ENCODE measurements at regions not wholly inside any gene's neighbourhood (a gene's known extent, or its start where the extent isn't known, plus 50 kb on each side); places are given as distances from the start of the nearest gene placed in this dataset.
"Not testable (repeated sequence)": the region's sequence is repeated elsewhere in the genome, so short reads cannot be mapped to it uniquely, and the experiment has no call there.

GRCh38 chr10:123270806-123271205 lies 116.6 kb downstream of the BUB3 start:
- DNase-seq = no peak

- DNase-seq = no peak
Observed at GRCh38 chr10:123272171-123272570, 118.0 kb downstream of the BUB3 start.

- no peak for DNase-seq
Observed at GRCh38 chr10:123274306-123275135, 120.3 kb downstream of the BUB3 start.

- DNase-seq = no peak
Observed at GRCh38 chr10:123275136-123275564, 120.9 kb downstream of the BUB3 start.

- no peak for DNase-seq
Observed at GRCh38 chr10:123278445-123278844, 124.2 kb downstream of the BUB3 start.

GRCh38 chr10:123283371-123283770 lies 129.2 kb downstream of the BUB3 start:
- DNase-seq = not testable (repeated sequence)

GRCh38 chr10:123284022-123284421 lies 129.8 kb downstream of the BUB3 start:
- DNase-seq = no peak

GRCh38 chr10:123287594-123288247 lies 133.5 kb downstream of the BUB3 start:
- peak; percentile 67 for DNase-seq

- no peak for DNase-seq
Observed at GRCh38 chr10:123289432-123289831, 135.2 kb downstream of the BUB3 start.

- DNase-seq = no peak
Observed at GRCh38 chr10:123294109-123294508, 139.9 kb downstream of the BUB3 start.

- no peak for DNase-seq
Observed at GRCh38 chr10:123294886-123295285, 140.7 kb downstream of the BUB3 start.

- DNase-seq = no peak
Observed at GRCh38 chr10:123295644-123296043, 141.4 kb downstream of the BUB3 start.

GRCh38 chr10:123297175-123297574 lies 143.0 kb downstream of the BUB3 start:
- DNase-seq = no peak

- no peak for DNase-seq
Observed at GRCh38 chr10:123298583-123298982, 144.4 kb downstream of the BUB3 start.

- DNase-seq = no peak
Observed at GRCh38 chr10:123299598-123299997, 145.4 kb downstream of the BUB3 start.

- no peak for DNase-seq
Observed at GRCh38 chr10:123301077-123301857, 147.1 kb downstream of the BUB3 start.

GRCh38 chr10:123303581-123304337 lies 149.6 kb downstream of the BUB3 start:
- DNase-seq = no peak

- no peak for DNase-seq
Observed at GRCh38 chr10:123305671-123306070, 151.5 kb downstream of the BUB3 start.

GRCh38 chr10:123306290-123306689 lies 152.1 kb downstream of the BUB3 start:
- no peak for DNase-seq

GRCh38 chr10:123309731-123310130 lies 155.5 kb downstream of the BUB3 start:
- no peak for DNase-seq

GRCh38 chr10:123316776-123317175 lies 162.6 kb downstream of the BUB3 start:
- DNase-seq = no peak

GRCh38 chr10:123318516-123318915 lies 164.3 kb downstream of the BUB3 start:
- DNase-seq = no peak

GRCh38 chr10:123320091-123320490 lies 165.9 kb downstream of the BUB3 start:
- no peak for DNase-seq
